BJ (cell line): ENCODE measurements at regions not wholly inside any gene's neighbourhood (a gene's known extent, or its start where the extent isn't known, plus 50 kb on each side); places are given as distances from the start of the nearest gene placed in this dataset.
"Not testable (repeated sequence)": the region's sequence is repeated elsewhere in the genome, so short reads cannot be mapped to it uniquely, and the experiment has no call there.

Experiments
- CTCF ChIA-PET: fragments of 350-600 bp; formaldehyde crosslinking; extraction: SDS; loops from one replicate; lab custom pipeline; 2021; ENCODE audit warnings: antibody characterized with exemption, inconsistent platforms; lab: Yijun Ruan, JAX
- POLR2A ChIA-PET: fragments of 300-600 bp; sonication (Branson Sonifier 250); formaldehyde crosslinking; extraction: SDS; loops from one replicate; lab custom pipeline; 2021; ENCODE audit warnings: antibody characterized with exemption; lab: Charles Lee
- DNase-seq: peaks from one replicate; pipeline ENCODE4 v3.0.0-alpha.2; 2011; ENCODE audit warnings: low read depth
- H3K27me3 ChIP-seq: 2 replicates; pipeline ENCODE4 v1.6.0; 2011; ENCODE audit warnings: low read length; ENCODE audit not compliant: control insufficient read depth, insufficient read depth
- H3K36me3 ChIP-seq: 2 replicates; pipeline ENCODE4 v1.5.1; 2011; ENCODE audit warnings: low read length; ENCODE audit not compliant: control insufficient read depth, insufficient read depth
- H3K4me3 ChIP-seq: 2 replicates; pipeline ENCODE4 v1.5.1; 2011; ENCODE audit warnings: low read depth, mild to moderate bottlenecking, control low read depth, low read length
- TF ChIP-seq, protein P1 (sequence below): IDR thresholded peaks from 2 replicates; pipeline ENCODE4 v1.5.1; 2011; ENCODE audit warnings: low read depth, mild to moderate bottlenecking, control low read depth, inconsistent platforms, low read length, moderate library complexity; ENCODE audit not compliant: insufficient read depth

- H3K27me3 ChIP-seq, result no peaks in the 10 kb centered on the region
- no peak for DNase-seq
- TF ChIP-seq, protein P1, sequence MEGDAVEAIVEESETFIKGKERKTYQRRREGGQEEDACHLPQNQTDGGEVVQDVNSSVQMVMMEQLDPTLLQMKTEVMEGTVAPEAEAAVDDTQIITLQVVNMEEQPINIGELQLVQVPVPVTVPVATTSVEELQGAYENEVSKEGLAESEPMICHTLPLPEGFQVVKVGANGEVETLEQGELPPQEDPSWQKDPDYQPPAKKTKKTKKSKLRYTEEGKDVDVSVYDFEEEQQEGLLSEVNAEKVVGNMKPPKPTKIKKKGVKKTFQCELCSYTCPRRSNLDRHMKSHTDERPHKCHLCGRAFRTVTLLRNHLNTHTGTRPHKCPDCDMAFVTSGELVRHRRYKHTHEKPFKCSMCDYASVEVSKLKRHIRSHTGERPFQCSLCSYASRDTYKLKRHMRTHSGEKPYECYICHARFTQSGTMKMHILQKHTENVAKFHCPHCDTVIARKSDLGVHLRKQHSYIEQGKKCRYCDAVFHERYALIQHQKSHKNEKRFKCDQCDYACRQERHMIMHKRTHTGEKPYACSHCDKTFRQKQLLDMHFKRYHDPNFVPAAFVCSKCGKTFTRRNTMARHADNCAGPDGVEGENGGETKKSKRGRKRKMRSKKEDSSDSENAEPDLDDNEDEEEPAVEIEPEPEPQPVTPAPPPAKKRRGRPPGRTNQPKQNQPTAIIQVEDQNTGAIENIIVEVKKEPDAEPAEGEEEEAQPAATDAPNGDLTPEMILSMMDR, result no peak
- ChIA-PET POLR2A (no interaction called here), CTCF (no interaction called here)
- no peaks in the 10 kb centered on the region for H3K36me3 ChIP-seq
- H3K4me3 ChIP-seq, result no peak overlapping the region
Observed at GRCh38 chr5:126280846-126281245, 142.4 kb upstream of the GRAMD2B start.

- Histone ChIP-seq H3K4me3 (no peak overlapping the region), H3K36me3 (no peaks in the 10 kb centered on the region), H3K27me3 (no peaks in the 10 kb centered on the region)
- CTCF ChIA-PET, result no interaction called here
- TF ChIP-seq, protein P1, result no peak
- POLR2A ChIA-PET, result no interaction called here
- no peak for DNase-seq
Observed at GRCh38 chr5:126284977-126285696, 138.1 kb upstream of the GRAMD2B start.

GRCh38 chr5:126296121-126296520 is 127.1 kb upstream of the GRAMD2B start:
- H3K4me3 ChIP-seq, POLR2A ChIA-PET, H3K27me3 ChIP-seq, CTCF ChIA-PET, DNase-seq, H3K36me3 ChIP-seq: not testable (repeated sequence)

- DNase-seq, result no peak
- CTCF ChIA-PET, result no interaction called here
- Histone ChIP-seq H3K4me3 (no peak overlapping the region), H3K36me3 (no peaks in the 10 kb centered on the region), H3K27me3 (no peaks in the 10 kb centered on the region)
- POLR2A ChIA-PET, result no interaction called here
- TF ChIP-seq, protein P1, result no peak
Observed at GRCh38 chr5:126300293-126300692, 122.9 kb upstream of the GRAMD2B start.

DNA sequence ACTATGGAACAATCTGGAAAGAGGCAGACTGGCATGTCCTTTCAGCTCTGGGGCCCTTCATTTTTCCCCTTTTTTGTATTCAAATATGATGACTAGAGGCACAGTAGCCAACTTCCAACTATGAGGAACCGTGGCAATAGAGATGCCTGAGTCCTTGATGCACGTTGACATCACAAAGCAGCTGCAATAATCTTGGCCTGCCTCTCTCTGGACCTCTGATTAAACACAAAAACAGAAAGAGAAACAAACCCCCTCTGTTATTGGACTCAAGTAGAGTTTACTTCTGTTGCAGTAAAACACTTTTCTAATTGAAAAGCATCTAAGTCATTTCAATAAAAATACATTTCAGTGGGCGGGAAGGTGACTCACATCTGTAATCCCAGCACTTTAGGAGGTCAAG is 122.2 kb upstream of the GRAMD2B start:
- no peak for DNase-seq
- no peak overlapping the region for H3K4me3 ChIP-seq
- no peaks in the 10 kb centered on the region for H3K36me3 ChIP-seq
- ChIA-PET POLR2A (no interaction called here), CTCF (no interaction called here)
- H3K27me3 ChIP-seq, result no peaks in the 10 kb centered on the region
- TF ChIP-seq, protein P1, result no peak

- POLR2A ChIA-PET, result interaction anchor here (0.6 kb wide), 1 partner anchor 722 kb away, joined by 8 read pairs; no protein-coding TSS in a partner anchor
- TF ChIP-seq, protein P1, result no peak
- Histone ChIP-seq H3K4me3 (no peak overlapping the region), H3K36me3 (no peaks in the 10 kb centered on the region), H3K27me3 (no peaks in the 10 kb centered on the region)
- CTCF ChIA-PET, result no interaction called here
- DNase-seq, result no peak
Observed at GRCh38 chr5:126309860-126310259, 113.3 kb upstream of the GRAMD2B start.
